Mucosa of descending colon (tissue), 3 donors: ENCODE measurements at regions not wholly inside any gene's neighbourhood (a gene's known extent, or its start where the extent isn't known, plus 50 kb on each side); places are given as distances from the start of the nearest gene placed in this dataset.

Source experiments
- ATAC-seq: fragments of 200-7000 bp; cut with Tn5 transposase; one replicate; pipeline ENCODE4 v1.9.1; 2020; ENCODE audit warnings: mild to moderate bottlenecking, moderate library complexity
- DNase-seq, 3 donors: peaks; one replicate each; pipeline ENCODE4 v3.0.0-alpha.2; 2020
- H3K36me3 ChIP-seq: fragments of 200-600 bp; one replicate; pipeline ENCODE4 v1.8.0; 2021; ENCODE audit warnings: low read depth, mild to moderate bottlenecking
- H3K4me1 ChIP-seq: fragments of 200-600 bp; one replicate; pipeline ENCODE4 v1.8.0; 2021; ENCODE audit warnings: low read depth, mild to moderate bottlenecking
- H3K4me3 ChIP-seq: fragments of 200-600 bp; one replicate; pipeline ENCODE4 v1.8.0; 2021; ENCODE audit warnings: mild to moderate bottlenecking
- H3K9me3 ChIP-seq: fragments of 200-600 bp; one replicate; pipeline ENCODE4 v1.8.0; 2021; ENCODE audit warnings: mild to moderate bottlenecking
- intact Hi-C, 2 donors: fragments of 100-400 bp; cut with DNase I in 1 of 2; cut with micrococcal nuclease in 1 of 2; formaldehyde crosslinking; loops; one replicate each; pipeline versions ENCODE4 v1.11.0 to v1.11.1; 2022; cut with DNase I, micrococcal nuclease
- TF ChIP-seq, protein P1 (sequence below): fragments of 200-600 bp; IDR thresholded peaks from one replicate; pipeline ENCODE4 v1.8.0; 2022; ENCODE audit warnings: antibody characterized with exemption, mild to moderate bottlenecking
- donor health status: DM: no; HTN: no; CAD: no; lungs with moderate emphysema.
- donor health status: DM: no; HTN: no; CAD: no.
- donor health status: DM: no; HTN: yes; CAD: no.

DNA sequence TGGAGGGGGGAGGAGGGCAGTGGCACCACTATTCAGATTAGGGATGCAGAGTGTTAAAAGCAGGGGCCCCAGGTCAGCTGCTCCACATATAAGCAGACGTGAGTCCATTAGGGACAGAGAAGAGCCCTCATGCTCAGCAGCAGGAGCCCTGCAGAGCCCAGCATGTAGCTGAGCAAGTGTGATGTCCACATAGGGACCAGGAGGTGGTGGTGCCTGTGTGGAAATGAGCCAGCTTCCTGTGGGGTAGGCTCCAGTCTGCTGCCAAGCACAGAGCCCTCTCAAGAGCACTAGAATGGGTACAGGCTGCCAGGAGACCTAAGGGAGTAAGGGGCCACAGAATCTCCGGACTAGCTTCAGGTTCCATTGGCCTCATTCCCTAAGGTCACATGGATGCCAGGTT lies 57.9 kb upstream of the MLN start:
- Histone ChIP-seq H3K36me3 (no peaks in the 10 kb centered on the region), H3K4me3 (no peak overlapping the region), H3K9me3 (no peaks in the 10 kb centered on the region), H3K4me1 (peaks cover 9% of the 10 kb centered on the region)
- no peak for ATAC-seq
- intact Hi-C loops, result no loop called here
- DNase-seq, result no peak
- TF ChIP-seq, protein P1, sequence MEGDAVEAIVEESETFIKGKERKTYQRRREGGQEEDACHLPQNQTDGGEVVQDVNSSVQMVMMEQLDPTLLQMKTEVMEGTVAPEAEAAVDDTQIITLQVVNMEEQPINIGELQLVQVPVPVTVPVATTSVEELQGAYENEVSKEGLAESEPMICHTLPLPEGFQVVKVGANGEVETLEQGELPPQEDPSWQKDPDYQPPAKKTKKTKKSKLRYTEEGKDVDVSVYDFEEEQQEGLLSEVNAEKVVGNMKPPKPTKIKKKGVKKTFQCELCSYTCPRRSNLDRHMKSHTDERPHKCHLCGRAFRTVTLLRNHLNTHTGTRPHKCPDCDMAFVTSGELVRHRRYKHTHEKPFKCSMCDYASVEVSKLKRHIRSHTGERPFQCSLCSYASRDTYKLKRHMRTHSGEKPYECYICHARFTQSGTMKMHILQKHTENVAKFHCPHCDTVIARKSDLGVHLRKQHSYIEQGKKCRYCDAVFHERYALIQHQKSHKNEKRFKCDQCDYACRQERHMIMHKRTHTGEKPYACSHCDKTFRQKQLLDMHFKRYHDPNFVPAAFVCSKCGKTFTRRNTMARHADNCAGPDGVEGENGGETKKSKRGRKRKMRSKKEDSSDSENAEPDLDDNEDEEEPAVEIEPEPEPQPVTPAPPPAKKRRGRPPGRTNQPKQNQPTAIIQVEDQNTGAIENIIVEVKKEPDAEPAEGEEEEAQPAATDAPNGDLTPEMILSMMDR, result no peak

DNA sequence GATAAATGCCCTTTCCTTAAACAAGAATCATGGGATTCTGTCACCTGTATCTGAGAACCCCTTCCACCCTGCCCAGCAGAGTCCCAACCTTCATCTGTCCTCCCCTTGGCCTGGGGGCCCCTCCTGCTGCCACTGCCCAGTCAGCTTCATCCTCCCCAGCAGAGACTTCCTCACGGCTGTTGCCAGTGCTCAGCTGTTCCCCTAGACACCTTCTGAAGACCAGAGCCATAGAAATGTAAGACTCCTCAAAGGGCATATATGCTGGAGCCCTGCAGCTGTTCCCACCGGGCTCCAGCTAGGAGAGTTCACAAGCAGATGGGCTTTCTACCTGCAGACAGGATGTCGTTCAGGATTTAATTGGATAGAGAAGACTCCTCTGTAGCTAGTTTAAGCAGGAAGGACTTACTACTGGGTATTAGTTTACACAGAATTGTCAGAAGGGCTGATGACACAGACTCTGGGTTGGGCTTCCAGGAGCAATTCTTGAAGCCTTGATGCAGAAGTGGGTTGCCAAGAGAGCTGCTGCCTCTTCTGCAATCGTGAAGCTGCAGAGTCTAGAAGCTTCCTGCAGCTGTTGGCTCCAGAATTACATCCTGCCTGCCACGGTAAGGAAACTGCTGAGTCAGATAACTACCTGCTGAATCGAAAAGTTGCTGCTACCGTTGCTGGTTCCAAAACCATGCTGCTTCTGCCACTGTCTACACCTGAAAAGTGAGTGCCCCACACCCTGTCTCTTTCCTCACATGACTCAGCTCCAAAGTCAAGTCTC lies 57.1 kb upstream of the MLN start:
- ATAC-seq, result peak; percentile 55
- no peaks in the 10 kb centered on the region for H3K36me3 ChIP-seq
- intact Hi-C loops, result no loop called here
- H3K4me1 ChIP-seq, result peaks cover 9% of the 10 kb centered on the region
- TF ChIP-seq, protein P1, result no peak
- no peak overlapping the region for H3K4me3 ChIP-seq
- no peaks in the 10 kb centered on the region for H3K9me3 ChIP-seq
- DNase-seq, result peak in 1 of 3 donors; percentile 10

DNA sequence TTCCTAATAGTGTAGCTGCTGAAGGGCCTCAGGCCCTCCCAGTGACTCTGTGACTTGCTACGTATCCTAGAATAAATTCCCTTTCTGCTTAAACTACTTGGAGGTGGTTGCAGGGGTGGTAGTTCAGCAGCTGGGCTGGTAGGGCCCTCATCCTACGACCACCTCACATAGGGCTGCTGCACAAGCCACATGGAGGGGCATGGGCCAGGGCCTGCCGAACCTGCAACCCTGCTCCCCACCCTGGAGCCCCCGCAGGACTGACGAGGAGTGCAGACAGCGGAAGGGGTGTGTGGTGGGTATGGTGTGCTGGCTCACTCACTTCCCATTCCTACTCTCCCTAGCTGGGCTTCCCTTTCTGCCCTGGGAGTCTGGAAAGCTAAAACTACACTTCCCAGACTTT lies 56.2 kb upstream of the MLN start:
- DNase-seq (no peak), ATAC-seq (no peak)
- intact Hi-C loops, result no loop called here
- TF ChIP-seq, protein P1, result no peak
- Histone ChIP-seq H3K4me1 (peaks cover 9% of the 10 kb centered on the region), H3K36me3 (no peaks in the 10 kb centered on the region), H3K4me3 (no peak overlapping the region), H3K9me3 (no peaks in the 10 kb centered on the region)

DNA sequence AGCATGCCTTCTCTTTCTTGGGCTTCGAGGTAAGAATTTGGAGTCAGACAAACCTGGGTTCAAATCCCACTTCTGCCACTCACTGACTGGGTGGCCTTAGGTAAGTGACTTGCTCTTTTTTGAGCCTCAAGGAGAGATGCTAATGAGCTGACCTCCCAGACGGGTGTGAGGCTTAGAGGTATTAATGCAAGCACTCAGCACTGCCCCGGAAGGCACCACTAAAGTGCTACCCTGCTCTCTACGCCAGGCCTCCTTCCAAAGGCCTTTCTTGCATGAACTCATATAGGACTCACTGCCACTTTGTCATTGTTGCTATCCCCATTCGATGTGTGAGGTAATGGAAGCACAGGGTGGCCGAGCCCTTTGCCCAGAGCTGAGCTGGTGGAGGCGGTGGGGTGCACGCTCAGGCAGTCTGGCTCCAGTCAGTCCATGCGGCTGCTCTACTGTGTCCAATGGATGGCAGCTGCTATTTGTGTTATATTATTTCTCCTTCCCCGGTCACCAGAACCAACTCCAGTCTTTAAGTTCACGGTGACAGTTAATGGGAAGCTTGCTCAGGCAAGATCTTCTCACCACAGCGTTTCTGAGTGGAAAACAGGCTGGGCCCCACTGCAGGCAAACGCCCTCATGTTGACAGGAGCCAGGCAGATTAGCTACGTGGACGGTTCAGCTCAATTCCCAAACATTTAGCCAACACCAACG lies 55.2 kb upstream of the MLN start:
- intact Hi-C loops, result no loop called here
- TF ChIP-seq, protein P1, result no peak
- H3K36me3 ChIP-seq, result no peaks in the 10 kb centered on the region
- H3K4me3 ChIP-seq, result no peak overlapping the region
- ATAC-seq, result no peak
- H3K9me3 ChIP-seq, result no peaks in the 10 kb centered on the region
- no peak for DNase-seq
- H3K4me1 ChIP-seq, result peaks cover 9% of the 10 kb centered on the region

DNA sequence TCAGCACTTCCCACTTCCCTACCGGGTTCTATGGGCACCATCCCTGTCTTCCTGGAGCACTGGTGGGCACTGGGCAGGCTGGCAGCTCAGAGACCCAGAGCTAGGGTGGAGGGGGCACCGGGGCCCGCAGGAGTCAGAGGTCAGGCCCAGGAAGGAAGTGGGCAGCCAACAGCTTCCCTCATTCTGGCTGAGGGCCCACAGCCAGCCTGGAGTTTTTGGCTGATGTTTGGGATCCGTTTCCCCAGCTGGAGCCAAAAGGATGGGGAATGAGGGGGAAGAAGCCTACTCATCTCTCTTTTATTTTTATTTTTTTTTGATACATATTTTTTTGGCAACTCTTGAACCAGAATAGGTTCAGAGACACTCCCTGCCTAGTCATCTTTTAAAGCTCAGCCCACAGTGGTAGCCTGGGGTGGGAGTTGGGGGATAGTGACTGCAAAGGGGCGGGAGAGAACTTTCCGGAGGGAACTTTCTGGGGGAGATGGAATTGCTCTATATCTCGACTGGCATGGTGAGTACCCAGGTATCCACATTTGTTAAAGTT lies 54.2 kb upstream of the MLN start:
- H3K4me3 ChIP-seq, result no peak overlapping the region
- ATAC-seq (no peak), DNase-seq (no peak)
- intact Hi-C loops, result no loop called here
- TF ChIP-seq, protein P1, result no peak
- no peaks in the 10 kb centered on the region for H3K9me3 ChIP-seq
- no peaks in the 10 kb centered on the region for H3K36me3 ChIP-seq
- H3K4me1 ChIP-seq, result peaks cover 9% of the 10 kb centered on the region
